ENCODE measurements at regions not wholly inside any gene's neighbourhood (a gene's known extent, or its start where the extent isn't known, plus 50 kb on each side); places are given as distances from the start of the nearest gene placed in this dataset.

GRCh38 chr15:69513986-69514385 lies 61.4 kb downstream of the RPLP1 start:
- FAIRE-seq (no peak), DNase-seq (ENCODE audit: insufficient read length, low spot score) (peak; percentile 48)
- no peak for TF ChIP-seq CTCF (IDR thresholded peaks at IDR 0.05; ENCODE audit: insufficient read depth, missing control alignments)

DNA sequence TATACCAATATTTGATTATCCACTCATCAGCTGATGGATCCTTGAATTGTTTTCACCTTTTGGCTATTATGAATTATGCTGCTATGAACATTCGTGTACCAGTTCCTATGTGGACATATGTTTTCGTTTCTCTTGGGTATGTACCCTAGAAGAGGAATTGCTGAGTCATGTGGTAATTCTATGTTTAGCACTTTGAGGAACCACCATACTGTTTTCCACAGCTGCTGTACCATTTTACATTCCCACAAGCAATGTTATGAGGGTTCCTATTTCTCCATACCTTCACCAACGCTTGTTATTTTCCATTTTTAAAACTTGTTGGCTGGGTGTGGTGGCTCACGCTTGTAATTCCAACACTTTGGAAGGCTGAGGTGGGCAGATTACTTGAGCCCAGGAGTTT lies 62.9 kb downstream of the RPLP1 start:
- no peak for TF ChIP-seq CTCF (IDR thresholded peaks at IDR 0.05; ENCODE audit: insufficient read depth, missing control alignments)
- FAIRE-seq = no peak
- no peak for DNase-seq (ENCODE audit: insufficient read length, low spot score)

- FAIRE-seq = no peak
- no peak for DNase-seq (ENCODE audit: insufficient read length, low spot score)
- TF ChIP-seq CTCF (IDR thresholded peaks at IDR 0.05; ENCODE audit: insufficient read depth, missing control alignments) = no peak
Observed at GRCh38 chr15:69515926-69516325, 63.3 kb downstream of the RPLP1 start.

DNA sequence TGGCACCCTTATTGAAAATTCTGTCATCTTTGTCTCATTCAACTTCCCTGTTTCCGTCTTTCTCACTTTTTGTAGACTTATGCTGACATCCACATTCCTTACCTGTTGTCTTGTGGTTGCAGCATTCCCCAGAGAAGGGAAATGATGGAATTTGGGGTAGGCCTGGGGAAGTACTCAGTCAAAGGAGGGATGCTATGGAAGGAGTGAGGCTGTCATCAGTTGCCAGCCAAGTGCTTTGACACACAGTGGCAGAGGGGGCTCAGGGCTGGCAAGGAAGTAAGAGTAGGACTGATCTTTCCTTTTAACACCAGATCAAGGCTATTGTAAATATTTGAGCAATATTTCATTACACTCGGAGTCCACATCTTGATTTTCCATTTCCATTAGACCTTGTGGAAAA lies 64.4 kb downstream of the RPLP1 start:
- DNase-seq (ENCODE audit: insufficient read length, low spot score) (no peak), FAIRE-seq (no peak)
- TF ChIP-seq CTCF (IDR thresholded peaks at IDR 0.05; ENCODE audit: insufficient read depth, missing control alignments) = no peak

- TF ChIP-seq CTCF (IDR thresholded peaks at IDR 0.05; ENCODE audit: insufficient read depth, missing control alignments) = no peak
- no peak for DNase-seq (ENCODE audit: insufficient read length, low spot score)
- FAIRE-seq = no peak
Observed at GRCh38 chr15:69518806-69519205, 66.2 kb downstream of the RPLP1 start.

GRCh38 chr15:69520067-69520466 lies 67.4 kb downstream of the RPLP1 start:
- TF ChIP-seq CTCF (IDR thresholded peaks at IDR 0.05; ENCODE audit: insufficient read depth, missing control alignments) = no peak
- FAIRE-seq = no peak
- no peak for DNase-seq (ENCODE audit: insufficient read length, low spot score)

DNA sequence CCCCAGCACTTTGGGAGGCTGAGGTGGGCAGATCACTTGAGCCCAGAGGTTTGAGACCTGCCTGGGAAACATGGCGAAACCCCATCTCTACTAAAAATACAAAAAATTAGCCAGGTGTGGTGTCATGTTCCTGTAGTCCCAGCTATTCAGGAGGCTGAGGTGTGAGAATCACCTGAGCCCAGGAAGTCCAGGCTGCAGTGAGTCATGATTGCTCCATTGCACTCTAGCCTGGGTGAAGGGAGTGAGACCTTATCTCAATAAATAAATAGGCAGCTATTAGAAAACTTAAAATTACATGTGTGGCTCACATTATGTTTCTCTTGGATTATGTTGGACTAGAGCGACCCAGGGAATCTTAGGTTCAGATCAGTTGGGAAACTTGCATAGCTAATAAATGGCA lies 69.7 kb downstream of the RPLP1 start:
- TF ChIP-seq CTCF (IDR thresholded peaks at IDR 0.05; ENCODE audit: insufficient read depth, missing control alignments) = no peak
- FAIRE-seq (no peak), DNase-seq (ENCODE audit: insufficient read length, low spot score) (no peak)

All from D721Med (cell line).